KMS-11 (cell line): ENCODE measurements at regions not wholly inside any gene's neighbourhood (a gene's known extent, or its start where the extent isn't known, plus 50 kb on each side); places are given as distances from the start of the nearest gene placed in this dataset.

Source experiments
- H2AFZ ChIP-seq: fragments of 200-600 bp; sonication (generic); 2 replicates; pipeline ENCODE4 v1.6.1; 2016; ENCODE audit warnings: antibody characterized with exemption, mixed run types, low read depth
- H3K27ac ChIP-seq: fragments of 200-600 bp; sonication (generic); 2 replicates; pipeline ENCODE4 v1.6.1; 2016; ENCODE audit warnings: mild to moderate bottlenecking, mixed run types
- H3K27me3 ChIP-seq: fragments of 200-600 bp; sonication (generic); 2 replicates; pipeline ENCODE4 v1.6.1; 2017; ENCODE audit warnings: mild to moderate bottlenecking, low read depth, mixed run types, moderate library complexity; ENCODE audit not compliant: insufficient read depth
- H3K36me3 ChIP-seq: fragments of 200-600 bp; sonication (generic); 2 replicates; pipeline ENCODE4 v1.6.1; 2017; ENCODE audit warnings: mild to moderate bottlenecking, mixed run types; ENCODE audit not compliant: insufficient read depth
- H3K4me1 ChIP-seq: fragments of 200-600 bp; sonication (generic); 2 replicates; pipeline ENCODE4 v1.6.1; 2016; ENCODE audit warnings: mild to moderate bottlenecking, low read depth, mixed run types; ENCODE audit not compliant: poor library complexity, severe bottlenecking
- H3K4me2 ChIP-seq: fragments of 200-600 bp; sonication (generic); 2 replicates; pipeline ENCODE4 v1.7.0; 2016; ENCODE audit warnings: mild to moderate bottlenecking, mixed run types
- H3K4me3 ChIP-seq: fragments of 200-600 bp; sonication (generic); IDR thresholded peaks from 2 replicates; pipeline ENCODE4 v1.6.1; 2017; ENCODE audit warnings: low read depth, low read length, mixed read lengths; ENCODE audit not compliant: insufficient read depth
- H3K79me2 ChIP-seq: fragments of 200-600 bp; sonication (generic); 2 replicates; pipeline ENCODE4 v1.6.1; 2016; ENCODE audit warnings: low read depth, mixed run types; ENCODE audit not compliant: insufficient read depth
- H3K9ac ChIP-seq: fragments of 200-600 bp; sonication (generic); 2 replicates; pipeline ENCODE4 v1.6.1; 2016; ENCODE audit warnings: mild to moderate bottlenecking, mixed run types
- H4K20me1 ChIP-seq: fragments of 200-600 bp; sonication (generic); 2 replicates; pipeline ENCODE4 v1.6.1; 2016; ENCODE audit warnings: mild to moderate bottlenecking, mixed run types; ENCODE audit not compliant: insufficient read depth
- TF ChIP-seq, protein P1 (sequence below): fragments of 200-600 bp; sonication (generic); conservative IDR thresholded peaks from 2 replicates; pipeline ENCODE4 v1.6.1; 2017; ENCODE audit warnings: low read depth, mild to moderate bottlenecking, antibody characterized with exemption, low read length, moderate library complexity, mixed read lengths

DNA sequence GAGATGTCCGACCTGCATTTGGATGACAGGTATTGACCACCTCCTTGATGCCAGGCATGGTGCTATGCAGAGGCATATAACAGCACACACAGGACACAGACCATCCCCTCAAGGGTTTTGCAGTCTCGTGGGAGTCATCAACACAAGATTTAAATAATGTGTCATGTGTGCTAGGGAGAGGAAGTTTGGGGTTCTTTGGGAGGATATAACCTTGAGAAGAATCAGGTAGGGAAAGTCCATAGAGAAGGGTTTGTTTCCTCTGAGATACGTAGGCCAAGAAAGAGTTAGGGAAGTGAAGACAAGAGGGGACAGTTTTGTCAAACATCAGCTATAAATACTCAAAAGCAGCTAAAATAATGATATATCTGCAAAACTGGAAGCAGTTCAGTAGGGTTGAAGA, 215.9 kb upstream of the RBFOX1 start:
- Histone ChIP-seq H3K79me2 (no peaks in the 10 kb centered on the region), H4K20me1 (no peaks in the 10 kb centered on the region), H3K27ac (no peak overlapping the region), H2AFZ (no peak overlapping the region), H3K9ac (no peak overlapping the region), H3K27me3 (no peaks in the 10 kb centered on the region), H3K4me2 (no peak overlapping the region), H3K36me3 (no peaks in the 10 kb centered on the region), H3K4me3 (no peak overlapping the region), H3K4me1 (peaks cover 16% of the 10 kb centered on the region)
- TF ChIP-seq, protein P1, sequence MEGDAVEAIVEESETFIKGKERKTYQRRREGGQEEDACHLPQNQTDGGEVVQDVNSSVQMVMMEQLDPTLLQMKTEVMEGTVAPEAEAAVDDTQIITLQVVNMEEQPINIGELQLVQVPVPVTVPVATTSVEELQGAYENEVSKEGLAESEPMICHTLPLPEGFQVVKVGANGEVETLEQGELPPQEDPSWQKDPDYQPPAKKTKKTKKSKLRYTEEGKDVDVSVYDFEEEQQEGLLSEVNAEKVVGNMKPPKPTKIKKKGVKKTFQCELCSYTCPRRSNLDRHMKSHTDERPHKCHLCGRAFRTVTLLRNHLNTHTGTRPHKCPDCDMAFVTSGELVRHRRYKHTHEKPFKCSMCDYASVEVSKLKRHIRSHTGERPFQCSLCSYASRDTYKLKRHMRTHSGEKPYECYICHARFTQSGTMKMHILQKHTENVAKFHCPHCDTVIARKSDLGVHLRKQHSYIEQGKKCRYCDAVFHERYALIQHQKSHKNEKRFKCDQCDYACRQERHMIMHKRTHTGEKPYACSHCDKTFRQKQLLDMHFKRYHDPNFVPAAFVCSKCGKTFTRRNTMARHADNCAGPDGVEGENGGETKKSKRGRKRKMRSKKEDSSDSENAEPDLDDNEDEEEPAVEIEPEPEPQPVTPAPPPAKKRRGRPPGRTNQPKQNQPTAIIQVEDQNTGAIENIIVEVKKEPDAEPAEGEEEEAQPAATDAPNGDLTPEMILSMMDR, result no peak

DNA sequence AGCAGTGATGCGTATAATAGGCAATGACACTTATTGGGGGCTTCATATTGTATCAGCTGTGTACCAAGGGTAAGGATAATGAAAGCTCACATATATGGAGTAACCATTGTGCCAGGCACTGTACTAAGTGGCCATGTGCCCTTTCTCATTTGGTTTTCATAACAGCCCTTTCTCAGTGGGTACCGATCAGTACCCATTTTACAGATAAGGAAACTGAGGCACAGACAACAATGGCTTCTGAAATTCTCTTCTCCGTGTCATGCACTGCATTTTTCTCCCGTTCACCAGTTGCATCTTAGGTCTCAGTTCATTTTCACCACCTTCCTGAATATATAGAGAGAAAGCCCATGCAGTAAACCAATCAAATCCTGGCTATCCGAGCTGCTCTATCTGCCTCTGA, 216.7 kb upstream of the RBFOX1 start:
- peaks cover 16% of the 10 kb centered on the region for H3K4me1 ChIP-seq
- no peak overlapping the region for H2AFZ ChIP-seq
- TF ChIP-seq, protein P1, result no peak
- no peak overlapping the region for H3K4me2 ChIP-seq
- H3K27ac ChIP-seq, result no peak overlapping the region
- H3K27me3 ChIP-seq, result no peaks in the 10 kb centered on the region
- H3K9ac ChIP-seq, result no peak overlapping the region
- H3K36me3 ChIP-seq, result no peaks in the 10 kb centered on the region
- H3K4me3 ChIP-seq, result no peak overlapping the region
- no peaks in the 10 kb centered on the region for H3K79me2 ChIP-seq
- no peaks in the 10 kb centered on the region for H4K20me1 ChIP-seq

DNA sequence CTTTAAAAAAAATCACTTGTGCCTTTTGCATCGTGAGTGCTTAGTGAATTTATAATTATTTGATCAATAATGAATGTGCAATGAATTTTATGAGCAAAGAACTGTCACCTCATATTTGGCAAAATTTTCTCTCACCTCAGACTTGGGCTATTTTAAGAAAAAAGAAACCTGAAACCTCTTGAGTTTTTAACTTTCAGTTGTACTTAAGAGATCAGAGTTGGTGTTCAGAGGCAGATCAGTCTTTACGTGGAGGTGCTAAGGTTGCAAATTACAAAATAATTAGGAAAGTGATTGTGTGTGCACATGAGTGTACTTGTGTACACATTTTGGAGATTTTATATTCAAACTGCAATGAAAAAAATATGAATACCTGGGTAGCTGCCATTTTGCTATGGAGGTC, 218.7 kb upstream of the RBFOX1 start:
- no peak overlapping the region for H3K9ac ChIP-seq
- no peaks in the 10 kb centered on the region for H3K79me2 ChIP-seq
- no peaks in the 10 kb centered on the region for H4K20me1 ChIP-seq
- no peaks in the 10 kb centered on the region for H3K36me3 ChIP-seq
- H3K4me1 ChIP-seq, result peaks cover 16% of the 10 kb centered on the region
- TF ChIP-seq, protein P1, result no peak
- H3K27ac ChIP-seq, result no peak overlapping the region; the same call in 1 of the 2 replicates
- H2AFZ ChIP-seq, result peak overlapping the region; percentile 7; the same call in 1 of the 2 replicates
- no peak overlapping the region for H3K4me3 ChIP-seq
- H3K4me2 ChIP-seq, result peak overlapping the region; percentile 69
- no peaks in the 10 kb centered on the region for H3K27me3 ChIP-seq

DNA sequence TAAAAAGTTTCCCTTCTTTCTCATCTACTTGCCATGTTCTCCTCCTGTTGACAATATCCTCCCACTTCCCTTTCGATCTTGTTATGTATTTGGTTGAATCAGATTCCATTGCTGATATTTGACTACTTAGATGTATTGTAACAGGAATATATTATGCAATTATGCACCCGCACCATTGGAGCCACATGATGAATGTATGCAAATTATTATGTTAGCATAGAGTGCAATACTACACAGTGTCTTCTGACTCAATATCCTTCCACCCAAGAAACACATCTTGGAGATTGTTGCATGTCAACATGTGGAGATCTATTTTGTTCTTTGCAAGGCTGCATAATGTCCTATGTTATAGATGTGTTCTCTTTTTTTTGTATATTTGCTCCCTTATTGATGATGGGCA, 219.2 kb upstream of the RBFOX1 start:
- H3K79me2 ChIP-seq, result no peaks in the 10 kb centered on the region
- H2AFZ ChIP-seq, result no peak overlapping the region
- H3K27me3 ChIP-seq, result no peaks in the 10 kb centered on the region
- H3K9ac ChIP-seq, result no peak overlapping the region
- no peak overlapping the region for H3K4me3 ChIP-seq
- H3K4me1 ChIP-seq, result peaks cover 16% of the 10 kb centered on the region
- TF ChIP-seq, protein P1, result no peak
- no peaks in the 10 kb centered on the region for H3K36me3 ChIP-seq
- H3K27ac ChIP-seq, result no peak overlapping the region
- H3K4me2 ChIP-seq, result peak overlapping the region; percentile 69
- H4K20me1 ChIP-seq, result no peaks in the 10 kb centered on the region
